HCT116 (cell line): ENCODE measurements at regions not wholly inside any gene's neighbourhood (a gene's known extent, or its start where the extent isn't known, plus 50 kb on each side); places are given as distances from the start of the nearest gene placed in this dataset.
A peak's percentile ranks its signal among the peaks of the same experiment; 100 is the strongest.

Experiments
- EZH2phosphoT487 ChIP-seq: fragments of 200-600 bp; IDR thresholded peaks from 2 replicates; pipeline ENCODE4 v1.6.1; 2018; ENCODE audit warnings: antibody characterized with exemption, borderline replicate concordance
- REST ChIP-seq: IDR thresholded peaks from 2 replicates; pipeline ENCODE4 v1.6.1; 2012; ENCODE audit warnings: low read depth
- ZNF274 ChIP-seq: fragments of 200-500 bp; sonication (Bioruptor generic); IDR thresholded peaks from 2 replicates; pipeline ENCODE4 v1.6.1; 2014; ENCODE audit warnings: mild to moderate bottlenecking, low read depth, low read length, inconsistent platforms
- TF ChIP-seq, protein P1 (sequence below), 3 experiments: fragments of 200-600 bp in 1 of 3; sonication (generic) in 1 of 3; IDR thresholded peaks in 2 of 3; conservative IDR thresholded peaks in 1 of 3; 2 replicates each; pipeline ENCODE4 v1.5.1; 2012 to 2017; ENCODE audit warnings: low read depth in 2 of 3, low read length in 2 of 3, antibody characterized with exemption in 1 of 3, borderline replicate concordance in 1 of 3, control low read depth in 1 of 3, mild to moderate bottlenecking in 1 of 3, mixed read lengths in 1 of 3, mixed run types in 1 of 3, moderate library complexity in 1 of 3; ENCODE audit not compliant: insufficient read depth in 1 of 3
- TF ChIP-seq, protein P2 (sequence below): IDR thresholded peaks from 2 replicates; pipeline ENCODE4 v1.6.1; 2011; ENCODE audit warnings: mild to moderate bottlenecking, low read length, moderate library complexity; ENCODE audit not compliant: insufficient replicate concordance; ENCODE audit errors: extremely low read depth

- TF ChIP-seq, protein P1, sequence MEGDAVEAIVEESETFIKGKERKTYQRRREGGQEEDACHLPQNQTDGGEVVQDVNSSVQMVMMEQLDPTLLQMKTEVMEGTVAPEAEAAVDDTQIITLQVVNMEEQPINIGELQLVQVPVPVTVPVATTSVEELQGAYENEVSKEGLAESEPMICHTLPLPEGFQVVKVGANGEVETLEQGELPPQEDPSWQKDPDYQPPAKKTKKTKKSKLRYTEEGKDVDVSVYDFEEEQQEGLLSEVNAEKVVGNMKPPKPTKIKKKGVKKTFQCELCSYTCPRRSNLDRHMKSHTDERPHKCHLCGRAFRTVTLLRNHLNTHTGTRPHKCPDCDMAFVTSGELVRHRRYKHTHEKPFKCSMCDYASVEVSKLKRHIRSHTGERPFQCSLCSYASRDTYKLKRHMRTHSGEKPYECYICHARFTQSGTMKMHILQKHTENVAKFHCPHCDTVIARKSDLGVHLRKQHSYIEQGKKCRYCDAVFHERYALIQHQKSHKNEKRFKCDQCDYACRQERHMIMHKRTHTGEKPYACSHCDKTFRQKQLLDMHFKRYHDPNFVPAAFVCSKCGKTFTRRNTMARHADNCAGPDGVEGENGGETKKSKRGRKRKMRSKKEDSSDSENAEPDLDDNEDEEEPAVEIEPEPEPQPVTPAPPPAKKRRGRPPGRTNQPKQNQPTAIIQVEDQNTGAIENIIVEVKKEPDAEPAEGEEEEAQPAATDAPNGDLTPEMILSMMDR (IDR thresholded peaks at IDR 0.05 in 2 of 3, conservative IDR thresholded peaks at IDR 0.05 in 1 of 3; ENCODE audit: borderline replicate concordance in 1 of 3, insufficient read depth in 1 of 3, low read depth in 2 of 3, low read length in 2 of 3) = peak in 2 of 3 experiments; percentile 85 to 89; a peak in 4 of 6 replicates
- TF ChIP-seq, protein P2, sequence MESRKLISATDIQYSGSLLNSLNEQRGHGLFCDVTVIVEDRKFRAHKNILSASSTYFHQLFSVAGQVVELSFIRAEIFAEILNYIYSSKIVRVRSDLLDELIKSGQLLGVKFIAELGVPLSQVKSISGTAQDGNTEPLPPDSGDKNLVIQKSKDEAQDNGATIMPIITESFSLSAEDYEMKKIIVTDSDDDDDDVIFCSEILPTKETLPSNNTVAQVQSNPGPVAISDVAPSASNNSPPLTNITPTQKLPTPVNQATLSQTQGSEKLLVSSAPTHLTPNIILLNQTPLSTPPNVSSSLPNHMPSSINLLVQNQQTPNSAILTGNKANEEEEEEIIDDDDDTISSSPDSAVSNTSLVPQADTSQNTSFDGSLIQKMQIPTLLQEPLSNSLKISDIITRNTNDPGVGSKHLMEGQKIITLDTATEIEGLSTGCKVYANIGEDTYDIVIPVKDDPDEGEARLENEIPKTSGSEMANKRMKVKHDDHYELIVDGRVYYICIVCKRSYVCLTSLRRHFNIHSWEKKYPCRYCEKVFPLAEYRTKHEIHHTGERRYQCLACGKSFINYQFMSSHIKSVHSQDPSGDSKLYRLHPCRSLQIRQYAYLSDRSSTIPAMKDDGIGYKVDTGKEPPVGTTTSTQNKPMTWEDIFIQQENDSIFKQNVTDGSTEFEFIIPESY = no peak
- TF ChIP-seq EZH2phosphoT487 (no peak), ZNF274 (no peak), REST (no peak)
Observed at GRCh38 chr9:121550569-121551512, 51.2 kb upstream of the GGTA1 start.
